Medulla oblongata (tissue), 1 donor: ENCODE measurements at regions not wholly inside any gene's neighbourhood (a gene's known extent, or its start where the extent isn't known, plus 50 kb on each side); places are given as distances from the start of the nearest gene placed in this dataset.
"Not testable (repeated sequence)": the region's sequence is repeated elsewhere in the genome, so short reads cannot be mapped to it uniquely, and the experiment has no call there.

Experiments
- DNase-seq: peaks from one replicate; pipeline ENCODE4 v3.0.0-alpha.2; 2015; ENCODE audit errors: extremely low spot score

GRCh38 chr1:198970916-198971315, 332.1 kb downstream of the PTPRC start:
- DNase-seq = no peak

DNA sequence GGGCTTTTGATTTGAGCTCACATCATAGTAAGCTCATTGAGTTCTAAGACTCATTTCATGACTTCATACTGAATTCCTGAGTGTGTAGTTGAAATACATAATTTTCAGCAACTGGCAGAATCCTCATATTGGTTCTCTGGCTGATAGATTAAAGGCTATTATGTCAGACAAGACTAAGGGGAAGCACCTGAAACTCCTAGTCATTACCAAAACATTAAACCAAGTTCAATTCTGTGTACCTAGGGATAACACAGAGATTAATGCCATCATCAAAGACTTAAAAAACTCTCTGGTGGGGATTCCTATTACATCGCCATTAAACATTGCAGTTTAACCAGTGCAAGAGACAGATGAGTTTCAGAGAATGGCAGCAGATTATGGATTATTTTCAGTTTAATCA, 339.1 kb downstream of the PTPRC start:
- DNase-seq = no peak

GRCh38 chr1:198978523-198978922, 339.7 kb downstream of the PTPRC start:
- DNase-seq = no peak

- no peak for DNase-seq
Measured at GRCh38 chr1:198986036-198986435, 347.2 kb downstream of the PTPRC start.

DNA sequence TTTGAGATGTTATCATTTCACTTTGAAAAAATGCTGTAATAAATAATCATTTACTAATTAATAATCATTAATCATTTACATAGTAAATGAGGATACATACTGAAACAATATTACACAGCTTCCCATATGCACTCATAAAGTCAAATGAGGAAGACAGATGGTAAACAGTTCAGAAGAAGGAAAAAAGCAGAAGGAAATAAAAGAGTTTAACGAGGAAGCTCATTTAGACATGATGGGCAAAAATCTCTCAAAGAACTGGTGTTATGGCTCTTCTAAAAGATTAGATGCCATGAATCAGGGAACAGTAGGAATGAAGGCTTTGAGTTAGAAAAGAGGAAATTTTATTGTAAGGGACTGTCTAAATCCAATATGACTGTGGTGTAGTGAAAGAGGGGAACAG, 347.6 kb downstream of the PTPRC start:
- DNase-seq = no peak

DNA sequence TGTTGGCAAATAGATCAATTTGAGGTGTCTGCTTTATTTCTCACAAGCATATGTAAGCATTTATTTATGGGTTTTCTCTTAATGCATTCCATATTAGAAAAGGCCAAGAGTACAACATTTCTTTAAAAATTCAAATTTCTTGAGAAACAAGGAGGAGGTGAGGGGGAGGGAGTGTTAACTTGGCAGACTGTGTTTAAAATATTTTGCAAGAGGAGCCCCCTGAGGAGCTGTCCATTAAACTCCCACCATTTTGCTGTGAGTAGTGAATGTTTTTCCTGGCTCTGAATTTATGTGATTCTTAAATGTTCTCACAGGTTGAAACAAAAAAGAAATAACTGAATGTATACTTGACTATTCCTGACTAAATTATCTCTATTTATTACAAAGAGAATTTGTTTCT, 363.8 kb downstream of the PTPRC start:
- no peak for DNase-seq

DNA sequence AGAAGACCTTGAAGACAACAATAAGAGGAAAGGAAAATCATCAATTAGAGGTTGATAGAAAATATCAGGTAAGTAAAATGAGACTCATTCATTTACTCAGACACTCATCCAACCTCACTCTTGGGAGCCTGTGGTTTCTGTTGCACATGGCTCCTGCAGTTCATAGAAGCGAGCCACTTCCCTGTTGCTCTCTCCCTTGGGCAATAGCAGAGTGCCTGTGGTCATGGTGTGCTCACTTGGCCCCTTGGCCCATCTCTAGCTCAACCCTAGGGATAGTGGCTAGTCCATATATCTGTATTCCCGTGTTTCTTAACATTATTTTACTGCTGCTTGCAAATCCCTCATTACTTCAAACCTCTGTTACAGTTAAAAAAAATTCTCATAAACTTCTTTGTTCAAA, 368.6 kb downstream of the PTPRC start:
- DNase-seq = no peak

- peak; percentile 43 for DNase-seq
Measured at GRCh38 chr1:199009447-199009846, 370.6 kb downstream of the PTPRC start.

DNA sequence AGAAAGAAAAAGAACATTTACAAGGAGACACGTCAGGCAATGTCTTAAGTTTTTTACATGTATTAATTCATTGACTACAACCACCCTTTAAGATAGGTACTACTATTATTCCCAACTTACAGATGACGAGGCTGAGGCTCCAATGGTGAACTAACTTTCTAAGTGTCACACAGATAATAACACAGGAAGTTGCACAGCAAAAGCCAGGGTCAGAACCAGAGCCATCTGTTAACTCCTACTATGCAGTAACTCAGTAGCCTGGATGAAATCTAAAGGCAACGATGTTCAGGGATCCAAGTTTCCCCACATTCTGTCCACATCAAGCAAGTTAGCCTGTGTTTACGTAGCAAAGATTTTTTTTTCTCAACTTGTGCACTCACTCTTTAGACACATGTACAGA, 371.7 kb downstream of the PTPRC start:
- no peak for DNase-seq

GRCh38 chr1:199010933-199011332, 372.1 kb downstream of the PTPRC start:
- no peak for DNase-seq

GRCh38 chr1:199015799-199016198, 377.0 kb downstream of the PTPRC start:
- no peak for DNase-seq

- no peak for DNase-seq
Measured at GRCh38 chr1:199018471-199019135, 379.8 kb downstream of the PTPRC start.

DNA sequence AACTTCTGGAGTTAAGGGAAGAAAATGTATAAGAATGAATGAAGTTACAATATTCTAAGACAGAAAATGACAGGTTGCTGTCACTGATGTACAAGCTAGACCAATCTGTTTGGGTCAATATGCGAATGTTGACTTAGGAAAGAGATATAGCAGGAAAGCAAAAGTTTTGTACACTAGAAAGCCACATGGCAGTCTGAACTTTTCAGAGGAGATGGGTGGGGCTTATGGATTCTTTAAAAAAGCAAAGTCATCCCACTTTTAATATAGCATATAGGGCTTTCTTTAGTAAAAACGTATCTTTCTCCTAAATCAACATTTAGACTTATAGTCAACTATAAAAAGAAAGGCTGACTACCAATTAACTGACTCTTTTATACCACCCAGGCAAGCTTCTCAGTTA, 381.2 kb downstream of the PTPRC start:
- no peak for DNase-seq

GRCh38 chr1:199020904-199021303, 382.1 kb downstream of the PTPRC start:
- DNase-seq = no peak

GRCh38 chr1:199029401-199029800, 390.6 kb downstream of the PTPRC start:
- DNase-seq = no peak

GRCh38 chr1:199029855-199030254, 391.0 kb downstream of the PTPRC start:
- DNase-seq = no peak

- DNase-seq = not testable (repeated sequence)
Measured at GRCh38 chr1:199030541-199030940, 391.7 kb downstream of the PTPRC start.

DNA sequence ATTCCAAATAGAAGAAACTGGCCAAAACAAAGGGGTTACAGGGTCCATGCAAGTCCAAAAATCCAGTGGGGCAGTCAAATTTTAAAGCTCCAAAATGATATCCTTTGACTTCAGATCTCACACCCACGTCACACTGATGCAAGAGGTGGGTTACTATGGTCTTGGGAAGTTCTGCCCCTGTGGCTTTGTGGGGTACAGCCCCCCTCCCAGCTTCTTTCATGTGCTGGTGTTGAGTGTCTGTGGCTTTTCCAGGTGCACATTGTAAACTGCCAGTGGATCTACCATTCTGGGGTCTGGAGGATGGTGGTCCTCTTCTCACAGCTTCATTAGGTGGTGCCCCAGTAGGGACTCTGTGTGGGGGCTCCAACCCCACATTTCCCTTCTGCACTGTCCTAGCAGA, 392.3 kb downstream of the PTPRC start:
- not testable (repeated sequence) for DNase-seq

DNA sequence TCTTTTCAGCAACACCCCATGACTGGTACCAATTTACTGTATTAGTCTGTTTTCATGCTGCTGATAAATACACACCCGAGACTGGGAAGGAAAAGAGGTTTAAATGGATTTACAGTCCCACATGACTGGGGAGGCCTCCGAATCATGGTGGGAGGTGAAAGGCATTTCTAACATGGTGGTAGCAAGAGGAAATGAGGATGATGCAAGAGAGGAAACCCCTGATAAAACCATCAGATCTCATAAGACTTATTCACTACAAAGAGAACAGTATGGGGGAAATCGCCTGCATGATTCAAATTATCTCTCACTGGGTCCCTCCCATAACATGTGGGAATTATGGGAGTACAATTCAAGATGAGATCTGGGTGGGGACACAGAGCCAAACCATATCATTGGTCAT, 393.6 kb downstream of the PTPRC start:
- not testable (repeated sequence) for DNase-seq

DNA sequence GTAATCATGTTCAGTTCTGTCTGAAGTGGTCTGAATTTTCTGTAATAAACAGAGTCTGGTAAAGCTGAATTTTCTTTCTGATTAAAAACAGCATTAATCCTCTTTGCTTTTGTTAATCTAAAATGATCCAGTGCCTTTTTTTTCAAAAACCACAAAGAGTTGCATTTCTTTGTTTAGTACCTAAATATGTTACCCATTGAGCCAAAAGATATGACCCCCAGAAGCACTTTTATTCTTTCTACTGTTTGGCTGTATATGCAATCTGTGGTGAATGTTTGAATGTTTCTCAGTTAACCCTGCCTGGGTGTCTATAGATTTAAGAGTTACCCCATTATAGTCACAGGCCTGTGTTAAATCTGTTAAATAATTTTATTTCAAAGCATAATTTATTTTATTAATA, 394.8 kb downstream of the PTPRC start:
- DNase-seq = no peak

GRCh38 chr1:199038156-199038555, 399.3 kb downstream of the PTPRC start:
- DNase-seq = no peak

GRCh38 chr1:199040076-199040905, 401.5 kb downstream of the PTPRC start:
- DNase-seq = no peak

- DNase-seq = peak; percentile 11
Measured at GRCh38 chr1:199041173-199041914, 402.5 kb downstream of the PTPRC start.
